Neural cell (in vitro differentiated cells): ENCODE measurements at regions not wholly inside any gene's neighbourhood (a gene's known extent, or its start where the extent isn't known, plus 50 kb on each side); places are given as distances from the start of the nearest gene placed in this dataset.

Experiments
- H2AFZ ChIP-seq: fragments of 200-600, 300-800 bp; sonication (generic), shearing (Covaris generic); 2 replicates; pipeline ENCODE4 v1.6.0; 2014; ENCODE audit warnings: low read depth, mild to moderate bottlenecking, antibody characterized with exemption, low read length, moderate library complexity
- H3F3A ChIP-seq: fragments of 200-600 bp; shearing (Covaris generic); 2 replicates; pipeline ENCODE4 v1.6.1; 2016; ENCODE audit warnings: mild to moderate bottlenecking, moderate library complexity, mixed read lengths, antibody characterized with exemption, low read length; ENCODE audit not compliant: insufficient read depth, poor library complexity, severe bottlenecking
- H3K27ac ChIP-seq: fragments of 200-600, 300-800 bp; sonication (generic), shearing (Covaris generic); 2 replicates; pipeline ENCODE4 v1.5.1; 2014; ENCODE audit warnings: mild to moderate bottlenecking, low read length, moderate library complexity
- H3K27me3 ChIP-seq: fragments of 300-800, 200-600 bp; sonication (generic), shearing (Covaris generic); 2 replicates; pipeline ENCODE4 v1.6.0; 2014; ENCODE audit warnings: mild to moderate bottlenecking, low read depth, low read length, moderate library complexity; ENCODE audit not compliant: insufficient read depth
- H3K36me3 ChIP-seq: fragments of 300-800, 200-600 bp; sonication (generic), shearing (Covaris generic); 2 replicates; pipeline ENCODE4 v1.5.1; 2014; ENCODE audit warnings: mild to moderate bottlenecking, antibody characterized with exemption, low read length, moderate library complexity; ENCODE audit not compliant: insufficient read depth
- H3K4me2 ChIP-seq: fragments of 300-800, 200-600 bp; sonication (generic), shearing (Covaris generic); 2 replicates; pipeline ENCODE4 v1.6.0; 2014; ENCODE audit warnings: mild to moderate bottlenecking, low read length
- H3K4me3 ChIP-seq: fragments of 300-800, 200-600 bp; sonication (generic), shearing (Covaris generic); 2 replicates; pipeline ENCODE4 v1.5.1; 2014; ENCODE audit warnings: mild to moderate bottlenecking, low read length, moderate library complexity
- H3K79me2 ChIP-seq: fragments of 200-600 bp; shearing (Covaris generic); replicated peaks from 2 replicates; pipeline ENCODE4 v1.6.0; 2014; ENCODE audit warnings: mild to moderate bottlenecking, low read length, moderate library complexity; ENCODE audit not compliant: insufficient read depth
- H3K9ac ChIP-seq: fragments of 300-800, 200-600 bp; sonication (generic), shearing (Covaris generic); 2 replicates; pipeline ENCODE4 v1.6.1; 2016; ENCODE audit warnings: mild to moderate bottlenecking, low read length, mixed read lengths
- H3K9me2 ChIP-seq: fragments of 200-600 bp; shearing (Covaris generic); 2 replicates; pipeline ENCODE4 v1.6.1; 2016; ENCODE audit warnings: mild to moderate bottlenecking, low read length, mixed read lengths; ENCODE audit not compliant: insufficient read depth
- H3K9me3 ChIP-seq: fragments of 200-600, 300-800 bp; sonication (generic), shearing (Covaris generic); 2 replicates; pipeline ENCODE4 v1.6.1; 2016; ENCODE audit warnings: mild to moderate bottlenecking, mixed run types, low read length, moderate library complexity, mixed read lengths
- H4K20me1 ChIP-seq: fragments of 200-600 bp; shearing (Covaris generic); 2 replicates; pipeline ENCODE4 v1.6.1; 2016; ENCODE audit warnings: mild to moderate bottlenecking, mixed run types; ENCODE audit not compliant: insufficient read depth
- EP300 ChIP-seq: fragments of 450-650 bp; conservative IDR thresholded peaks from 2 replicates; pipeline ENCODE4 v1.6.1; 2014; ENCODE audit warnings: antibody characterized with exemption, mild to moderate bottlenecking, moderate library complexity; ENCODE audit not compliant: poor library complexity, severe bottlenecking
- EZH2 ChIP-seq: fragments of 200-600, 300-800 bp; shearing (Covaris generic), sonication (generic); IDR thresholded peaks from 2 replicates; pipeline ENCODE4 v1.6.1; 2014; ENCODE audit warnings: antibody characterized with exemption, low read length, borderline replicate concordance, mild to moderate bottlenecking; ENCODE audit not compliant: insufficient read depth, poor library complexity, severe bottlenecking
- MXI1 ChIP-seq: fragments of 450-650 bp; conservative IDR thresholded peaks from 2 replicates; pipeline ENCODE4 v1.6.1; 2014; ENCODE audit warnings: antibody characterized with exemption, mild to moderate bottlenecking; ENCODE audit not compliant: poor library complexity, severe bottlenecking
- POLR2AphosphoS5 ChIP-seq: IDR thresholded peaks from 2 replicates; pipeline ENCODE4 v1.6.1; 2012
- RAD21 ChIP-seq: fragments of 450-650 bp; conservative IDR thresholded peaks from 2 replicates; pipeline ENCODE4 v1.6.1; 2014; ENCODE audit warnings: antibody characterized with exemption, mild to moderate bottlenecking, moderate library complexity
- SMC3 ChIP-seq: fragments of 450-650 bp; conservative IDR thresholded peaks from 2 replicates; pipeline ENCODE4 v1.6.1; 2014; ENCODE audit warnings: antibody characterized with exemption, mild to moderate bottlenecking, moderate library complexity; ENCODE audit not compliant: poor library complexity
- TAF1 ChIP-seq: IDR thresholded peaks from 2 replicates; pipeline ENCODE4 v1.6.1; 2012; ENCODE audit warnings: low read depth
- TF ChIP-seq, protein P1 (sequence below): fragments of 450-650 bp; IDR thresholded peaks from 2 replicates; pipeline ENCODE4 v1.5.1; 2014; ENCODE audit warnings: antibody characterized with exemption, mild to moderate bottlenecking, moderate library complexity; ENCODE audit not compliant: poor library complexity, severe bottlenecking
- TF ChIP-seq, protein P2 (sequence below): IDR thresholded peaks from 2 replicates; pipeline ENCODE4 v1.6.1; 2012; ENCODE audit warnings: borderline replicate concordance

DNA sequence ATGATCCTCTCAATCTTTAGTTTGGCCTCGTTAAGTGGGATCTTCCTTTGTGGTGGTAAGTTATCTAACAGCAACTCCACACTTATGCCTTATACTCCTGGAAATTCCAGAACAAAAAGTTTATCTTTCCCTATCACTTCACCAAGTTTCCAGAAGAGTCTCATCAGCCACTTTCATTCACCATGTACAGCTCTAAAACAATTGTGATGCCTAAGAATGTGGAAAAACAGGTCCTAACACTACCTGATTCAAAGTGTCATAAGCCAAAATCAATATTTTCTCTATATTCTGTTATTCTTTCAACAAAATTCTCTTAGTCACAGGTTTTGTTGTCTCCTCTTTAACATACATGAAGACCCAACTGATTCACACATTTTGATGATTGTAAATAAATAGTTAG, 342.4 kb upstream of the TYRP1 start:
- H3K4me2 ChIP-seq: no peak overlapping the region
- H3K79me2 ChIP-seq: no peaks in the 10 kb centered on the region
- TF ChIP-seq, protein P1, sequence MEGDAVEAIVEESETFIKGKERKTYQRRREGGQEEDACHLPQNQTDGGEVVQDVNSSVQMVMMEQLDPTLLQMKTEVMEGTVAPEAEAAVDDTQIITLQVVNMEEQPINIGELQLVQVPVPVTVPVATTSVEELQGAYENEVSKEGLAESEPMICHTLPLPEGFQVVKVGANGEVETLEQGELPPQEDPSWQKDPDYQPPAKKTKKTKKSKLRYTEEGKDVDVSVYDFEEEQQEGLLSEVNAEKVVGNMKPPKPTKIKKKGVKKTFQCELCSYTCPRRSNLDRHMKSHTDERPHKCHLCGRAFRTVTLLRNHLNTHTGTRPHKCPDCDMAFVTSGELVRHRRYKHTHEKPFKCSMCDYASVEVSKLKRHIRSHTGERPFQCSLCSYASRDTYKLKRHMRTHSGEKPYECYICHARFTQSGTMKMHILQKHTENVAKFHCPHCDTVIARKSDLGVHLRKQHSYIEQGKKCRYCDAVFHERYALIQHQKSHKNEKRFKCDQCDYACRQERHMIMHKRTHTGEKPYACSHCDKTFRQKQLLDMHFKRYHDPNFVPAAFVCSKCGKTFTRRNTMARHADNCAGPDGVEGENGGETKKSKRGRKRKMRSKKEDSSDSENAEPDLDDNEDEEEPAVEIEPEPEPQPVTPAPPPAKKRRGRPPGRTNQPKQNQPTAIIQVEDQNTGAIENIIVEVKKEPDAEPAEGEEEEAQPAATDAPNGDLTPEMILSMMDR: no peak
- TF ChIP-seq TAF1: no peak
- no peak for TF ChIP-seq EP300
- no peak for TF ChIP-seq MXI1
- no peak overlapping the region for H3K9ac ChIP-seq
- H4K20me1 ChIP-seq: no peaks in the 10 kb centered on the region
- H3F3A ChIP-seq: no peaks in the 10 kb centered on the region
- no peak overlapping the region for H3K4me3 ChIP-seq
- H3K27me3 ChIP-seq: no peaks in the 10 kb centered on the region
- no peak overlapping the region for H3K27ac ChIP-seq
- no peaks in the 10 kb centered on the region for H3K36me3 ChIP-seq
- no peak overlapping the region for H2AFZ ChIP-seq
- no peaks in the 10 kb centered on the region for H3K9me2 ChIP-seq
- H3K9me3 ChIP-seq: no peaks in the 10 kb centered on the region

DNA sequence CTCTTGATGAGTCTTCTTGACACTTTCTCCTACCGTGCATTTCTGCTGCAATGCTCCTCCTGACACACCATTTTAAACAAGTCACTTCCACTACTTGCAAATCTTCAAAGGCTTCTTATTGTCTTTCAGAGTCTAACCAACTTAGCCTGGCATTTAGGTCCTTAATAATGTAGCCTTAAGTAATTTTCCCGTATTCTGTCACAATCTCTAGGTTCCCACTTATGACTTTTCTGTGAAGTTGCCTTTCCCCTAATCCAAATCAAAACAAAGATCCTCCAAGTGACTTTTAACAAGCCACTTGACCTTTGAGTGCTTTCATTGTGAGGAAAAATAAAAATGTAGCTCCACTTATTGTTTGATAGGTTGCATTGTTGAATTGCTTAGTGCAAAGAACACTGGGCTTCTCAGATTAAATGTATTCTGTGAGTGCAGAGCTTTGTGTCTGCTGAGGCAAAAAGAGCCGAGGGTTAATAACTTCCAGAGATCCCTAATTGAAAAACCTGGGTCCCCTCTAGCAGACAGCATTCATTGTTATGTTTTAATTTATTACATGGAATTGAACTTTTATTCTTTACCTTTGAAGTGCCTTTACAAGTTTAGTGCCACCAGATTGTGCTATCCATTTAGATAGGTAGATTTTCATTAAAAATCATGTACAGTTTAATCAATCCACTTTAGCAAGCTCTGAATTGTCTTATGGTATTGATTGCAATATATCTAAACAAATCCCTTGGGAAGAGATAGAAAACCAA, 341.7 kb upstream of the TYRP1 start:
- H3K27ac ChIP-seq: no peak overlapping the region

DNA sequence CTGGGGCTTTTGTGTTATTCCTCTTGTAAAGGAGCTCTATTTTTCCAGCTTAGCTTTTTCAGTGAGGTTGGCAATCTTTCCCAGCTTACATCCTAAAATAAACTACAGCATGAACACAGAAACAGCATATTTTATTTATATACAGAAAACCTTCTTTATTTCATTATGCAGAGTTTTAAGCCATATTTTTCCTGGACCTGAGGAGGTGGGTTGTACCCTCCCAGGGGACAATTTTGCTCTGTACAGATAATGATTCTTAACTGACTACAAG, 341.2 kb upstream of the TYRP1 start:
- TF ChIP-seq POLR2AphosphoS5: no peak
- no peak for TF ChIP-seq TAF1
- TF ChIP-seq, protein P1: no peak
- no peak for TF ChIP-seq MXI1
- TF ChIP-seq EZH2: no peak
- no peak for TF ChIP-seq EP300
- TF ChIP-seq, protein P2, sequence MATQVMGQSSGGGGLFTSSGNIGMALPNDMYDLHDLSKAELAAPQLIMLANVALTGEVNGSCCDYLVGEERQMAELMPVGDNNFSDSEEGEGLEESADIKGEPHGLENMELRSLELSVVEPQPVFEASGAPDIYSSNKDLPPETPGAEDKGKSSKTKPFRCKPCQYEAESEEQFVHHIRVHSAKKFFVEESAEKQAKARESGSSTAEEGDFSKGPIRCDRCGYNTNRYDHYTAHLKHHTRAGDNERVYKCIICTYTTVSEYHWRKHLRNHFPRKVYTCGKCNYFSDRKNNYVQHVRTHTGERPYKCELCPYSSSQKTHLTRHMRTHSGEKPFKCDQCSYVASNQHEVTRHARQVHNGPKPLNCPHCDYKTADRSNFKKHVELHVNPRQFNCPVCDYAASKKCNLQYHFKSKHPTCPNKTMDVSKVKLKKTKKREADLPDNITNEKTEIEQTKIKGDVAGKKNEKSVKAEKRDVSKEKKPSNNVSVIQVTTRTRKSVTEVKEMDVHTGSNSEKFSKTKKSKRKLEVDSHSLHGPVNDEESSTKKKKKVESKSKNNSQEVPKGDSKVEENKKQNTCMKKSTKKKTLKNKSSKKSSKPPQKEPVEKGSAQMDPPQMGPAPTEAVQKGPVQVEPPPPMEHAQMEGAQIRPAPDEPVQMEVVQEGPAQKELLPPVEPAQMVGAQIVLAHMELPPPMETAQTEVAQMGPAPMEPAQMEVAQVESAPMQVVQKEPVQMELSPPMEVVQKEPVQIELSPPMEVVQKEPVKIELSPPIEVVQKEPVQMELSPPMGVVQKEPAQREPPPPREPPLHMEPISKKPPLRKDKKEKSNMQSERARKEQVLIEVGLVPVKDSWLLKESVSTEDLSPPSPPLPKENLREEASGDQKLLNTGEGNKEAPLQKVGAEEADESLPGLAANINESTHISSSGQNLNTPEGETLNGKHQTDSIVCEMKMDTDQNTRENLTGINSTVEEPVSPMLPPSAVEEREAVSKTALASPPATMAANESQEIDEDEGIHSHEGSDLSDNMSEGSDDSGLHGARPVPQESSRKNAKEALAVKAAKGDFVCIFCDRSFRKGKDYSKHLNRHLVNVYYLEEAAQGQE: no peak
- no peak for TF ChIP-seq RAD21
- TF ChIP-seq SMC3: no peak
- H3K27ac ChIP-seq: no peak overlapping the region
- H4K20me1 ChIP-seq: no peaks in the 10 kb centered on the region
- no peak overlapping the region for H3K9ac ChIP-seq
- no peaks in the 10 kb centered on the region for H3K36me3 ChIP-seq
- H3K79me2 ChIP-seq: no peaks in the 10 kb centered on the region
- no peak overlapping the region for H3K4me2 ChIP-seq
- H3K27me3 ChIP-seq: no peaks in the 10 kb centered on the region
- no peak overlapping the region for H2AFZ ChIP-seq
- no peak overlapping the region for H3K4me3 ChIP-seq
- H3K9me2 ChIP-seq: no peaks in the 10 kb centered on the region
- no peaks in the 10 kb centered on the region for H3F3A ChIP-seq
- no peaks in the 10 kb centered on the region for H3K9me3 ChIP-seq

More for the DNA sequence above, 341.7 kb upstream of the TYRP1 start:
- no peaks in the 10 kb centered on the region for H3K79me2 ChIP-seq
- H3K9me3 ChIP-seq: no peaks in the 10 kb centered on the region
- H3K27me3 ChIP-seq: no peaks in the 10 kb centered on the region
- H4K20me1 ChIP-seq: no peaks in the 10 kb centered on the region
- no peak overlapping the region for H3K9ac ChIP-seq
- no peak overlapping the region for H2AFZ ChIP-seq
- H3F3A ChIP-seq: no peaks in the 10 kb centered on the region
- H3K4me3 ChIP-seq: no peak overlapping the region
- TF ChIP-seq, protein P1: no peak
- TF ChIP-seq POLR2AphosphoS5: no peak
- no peak for TF ChIP-seq SMC3
- TF ChIP-seq EP300: no peak
- no peak for TF ChIP-seq TAF1
- no peak for TF ChIP-seq EZH2
- no peak for TF ChIP-seq RAD21
- H3K9me2 ChIP-seq: no peaks in the 10 kb centered on the region
- H3K4me2 ChIP-seq: no peak overlapping the region
- H3K36me3 ChIP-seq: no peaks in the 10 kb centered on the region
